OCI-LY3 (cell line): ENCODE measurements at regions not wholly inside any gene's neighbourhood (a gene's known extent, or its start where the extent isn't known, plus 50 kb on each side); places are given as distances from the start of the nearest gene placed in this dataset.

Source experiments
- CTCF ChIP-seq: fragments of 200-600, 300-600 bp; sonication (generic); IDR thresholded peaks from 2 replicates; pipeline ENCODE4 v1.5.1; 2014; ENCODE audit warnings: antibody characterized with exemption, low read length, low read depth
- EZH2phosphoT487 ChIP-seq: fragments of 200-600 bp; shearing (Covaris generic); IDR thresholded peaks from 2 replicates; pipeline ENCODE4 v1.6.1; 2018; ENCODE audit warnings: antibody characterized with exemption, mixed run types, low read depth

- no peak for TF ChIP-seq CTCF
- TF ChIP-seq EZH2phosphoT487, result no peak
Observed at GRCh38 chr19:23587546-23587945, 99.5 kb downstream of the ZNF675 start.
